ENCODE measurements at regions not wholly inside any gene's neighbourhood (a gene's known extent, or its start where the extent isn't known, plus 50 kb on each side); places are given as distances from the start of the nearest gene placed in this dataset.

GRCh38 chr1:86239894-86240293 is 83.3 kb upstream of the COL24A1 start:
- BruUV-seq (replicated peaks): no TSS peak
- Histone ChIP-seq H3K4me2 (ENCODE audit: insufficient read depth, low read length) (no peak overlapping the region), H3K79me2 (ENCODE audit: control insufficient read depth, insufficient read depth, low read length) (no peaks in the 10 kb centered on the region), H3K9me1 (replicated peaks; ENCODE audit: control insufficient read depth, extremely low read depth, insufficient read depth, low read length) (no peaks in the 10 kb centered on the region), H3K9ac (replicated peaks; ENCODE audit: extremely low read depth, insufficient read depth, low read length) (no peak overlapping the region), H3K4me1 (ENCODE audit: control insufficient read depth, extremely low read depth, insufficient read depth, low read length) (no peaks in the 10 kb centered on the region), H3K9me3 (replicated peaks; ENCODE audit: control insufficient read depth, insufficient read depth, low read length) (no peaks in the 10 kb centered on the region), H3K27me3 (ENCODE audit: control insufficient read depth in 2 of 2, insufficient read depth in 2 of 2, low read length in 2 of 2) (peaks cover 0 to 2% of the 10 kb centered on the region in 2 experiments), H2AFZ (ENCODE audit: low read depth, low read length) (no peak overlapping the region), H4K20me1 (replicated peaks; ENCODE audit: control insufficient read depth, extremely low read depth, insufficient read depth, low read length) (no peaks in the 10 kb centered on the region), H3K4me3 (replicated peaks in 1 of 3; ENCODE audit: insufficient read depth in 1 of 3, low read depth in 1 of 3, low read length in 3 of 3) (no peak overlapping the region), H3K36me3 (ENCODE audit: control insufficient read depth in 2 of 2, extremely low read depth in 1 of 2, insufficient read depth in 2 of 2, low read length in 2 of 2) (no peaks in the 10 kb centered on the region), H3K27ac (ENCODE audit: insufficient read depth, low read depth, low read length) (no peak overlapping the region)
- ChIA-PET POLR2A (no interaction called here), CTCF (interaction anchor here (0.6 kb wide), 1 partner anchor 212 kb away, joined by 3 read pairs; no protein-coding TSS in a partner anchor)
- dilution Hi-C loops (cut with MboI; ENCODE audit: extremely low pct_ligation_motif_present, low sequenced_read_pairs) (no loop called here), intact Hi-C loops (cut with micrococcal nuclease) (no loop called here)
- TF ChIP-seq MYC (IDR thresholded peaks at IDR 0.05; ENCODE audit: low read depth, low read length) (no peak), CTCF (IDR thresholded peaks at IDR 0.05; ENCODE audit: extremely low read depth in 1 of 2, insufficient read depth in 1 of 2, low read depth in 1 of 2, low read length in 2 of 2) (no peak), EZH2 (IDR thresholded peaks at IDR 0.05; ENCODE audit: borderline replicate concordance, low read depth, low read length, severe bottlenecking) (no peak), FOS (IDR thresholded peaks at IDR 0.05; ENCODE audit: borderline replicate concordance, insufficient read depth, low read length) (no peak), MAX (IDR thresholded peaks at IDR 0.05; ENCODE audit: insufficient read depth, insufficient read length) (no peak), POLR2AphosphoS5 (IDR thresholded peaks at IDR 0.05; ENCODE audit: insufficient read depth, low read depth, low read length) (no peak), JUN (IDR thresholded peaks at IDR 0.05; ENCODE audit: borderline replicate concordance, insufficient read depth, insufficient read length, low read depth) (no peak), POLR2A (IDR thresholded peaks at IDR 0.05; ENCODE audit: low read depth, low read length) (no peak), GATA2 (IDR thresholded peaks at IDR 0.05; ENCODE audit: insufficient read depth, insufficient read length, low read depth, low read length) (no peak)
- DNase-seq (ENCODE audit: low read depth, low spot score): no peak
- FAIRE-seq: no peak

Measured in endothelial cell of umbilical vein (primary cell).